ENCODE measurements at regions not wholly inside any gene's neighbourhood (a gene's known extent, or its start where the extent isn't known, plus 50 kb on each side); places are given as distances from the start of the nearest gene placed in this dataset.

DNA sequence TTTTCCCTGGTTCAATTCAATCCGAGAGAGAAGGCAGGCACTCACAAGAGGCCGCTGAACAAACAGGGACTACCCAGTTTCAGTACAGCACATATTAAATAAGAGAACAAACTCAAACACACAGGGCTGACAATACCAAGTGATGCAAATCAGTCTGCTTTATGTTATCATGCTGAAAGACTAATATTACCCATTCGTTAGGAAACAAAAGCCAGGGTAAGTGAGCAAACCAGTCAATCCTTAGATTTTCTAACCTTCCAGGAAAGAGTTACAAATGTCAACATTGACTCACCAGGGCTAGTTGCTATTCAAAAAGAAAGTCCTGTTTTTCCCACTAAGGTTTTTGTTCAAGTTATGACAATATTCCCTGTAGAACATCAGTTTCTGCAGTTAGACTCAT is 246.2 kb downstream of the C12orf42 start:
- no peak overlapping the region for H3K27ac ChIP-seq
- TF ChIP-seq, protein P1, sequence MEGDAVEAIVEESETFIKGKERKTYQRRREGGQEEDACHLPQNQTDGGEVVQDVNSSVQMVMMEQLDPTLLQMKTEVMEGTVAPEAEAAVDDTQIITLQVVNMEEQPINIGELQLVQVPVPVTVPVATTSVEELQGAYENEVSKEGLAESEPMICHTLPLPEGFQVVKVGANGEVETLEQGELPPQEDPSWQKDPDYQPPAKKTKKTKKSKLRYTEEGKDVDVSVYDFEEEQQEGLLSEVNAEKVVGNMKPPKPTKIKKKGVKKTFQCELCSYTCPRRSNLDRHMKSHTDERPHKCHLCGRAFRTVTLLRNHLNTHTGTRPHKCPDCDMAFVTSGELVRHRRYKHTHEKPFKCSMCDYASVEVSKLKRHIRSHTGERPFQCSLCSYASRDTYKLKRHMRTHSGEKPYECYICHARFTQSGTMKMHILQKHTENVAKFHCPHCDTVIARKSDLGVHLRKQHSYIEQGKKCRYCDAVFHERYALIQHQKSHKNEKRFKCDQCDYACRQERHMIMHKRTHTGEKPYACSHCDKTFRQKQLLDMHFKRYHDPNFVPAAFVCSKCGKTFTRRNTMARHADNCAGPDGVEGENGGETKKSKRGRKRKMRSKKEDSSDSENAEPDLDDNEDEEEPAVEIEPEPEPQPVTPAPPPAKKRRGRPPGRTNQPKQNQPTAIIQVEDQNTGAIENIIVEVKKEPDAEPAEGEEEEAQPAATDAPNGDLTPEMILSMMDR (conservative IDR thresholded peaks at IDR 0.05): no peak

DNA sequence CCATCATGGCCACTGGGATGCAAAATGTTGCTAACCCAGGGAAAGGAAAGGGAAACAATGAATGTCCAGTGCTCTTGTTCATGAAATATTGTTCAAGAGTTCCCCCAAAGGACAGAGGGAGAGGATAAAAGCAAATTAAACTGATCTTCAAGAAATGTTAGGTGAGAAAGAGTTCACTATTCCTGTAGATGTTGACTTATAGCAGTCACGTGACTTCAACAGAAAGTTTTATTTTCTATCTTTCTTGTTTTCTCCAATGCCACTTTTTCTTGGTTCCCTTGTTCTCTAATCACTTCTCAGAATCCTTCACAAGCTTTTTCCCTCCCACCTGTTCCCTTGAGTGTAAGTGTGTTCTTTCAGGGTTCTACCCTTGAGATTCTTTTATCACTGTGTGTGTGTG is 245.3 kb downstream of the C12orf42 start:
- TF ChIP-seq, protein P1 (conservative IDR thresholded peaks at IDR 0.05): no peak

More for the DNA sequence above, 245.3 kb downstream of the C12orf42 start:
- no peak overlapping the region for H3K27ac ChIP-seq

All from VCaP (cell line).